HG03460 (cell line): ENCODE measurements at regions not wholly inside any gene's neighbourhood (a gene's known extent, or its start where the extent isn't known, plus 50 kb on each side); places are given as distances from the start of the nearest gene placed in this dataset.

Experiments
- ATAC-seq: cut with Tn5 transposase; IDR thresholded peaks from one replicate; pipeline ENCODE4 v1.9.1; 2021; ENCODE audit not compliant: unreplicated experiment

DNA sequence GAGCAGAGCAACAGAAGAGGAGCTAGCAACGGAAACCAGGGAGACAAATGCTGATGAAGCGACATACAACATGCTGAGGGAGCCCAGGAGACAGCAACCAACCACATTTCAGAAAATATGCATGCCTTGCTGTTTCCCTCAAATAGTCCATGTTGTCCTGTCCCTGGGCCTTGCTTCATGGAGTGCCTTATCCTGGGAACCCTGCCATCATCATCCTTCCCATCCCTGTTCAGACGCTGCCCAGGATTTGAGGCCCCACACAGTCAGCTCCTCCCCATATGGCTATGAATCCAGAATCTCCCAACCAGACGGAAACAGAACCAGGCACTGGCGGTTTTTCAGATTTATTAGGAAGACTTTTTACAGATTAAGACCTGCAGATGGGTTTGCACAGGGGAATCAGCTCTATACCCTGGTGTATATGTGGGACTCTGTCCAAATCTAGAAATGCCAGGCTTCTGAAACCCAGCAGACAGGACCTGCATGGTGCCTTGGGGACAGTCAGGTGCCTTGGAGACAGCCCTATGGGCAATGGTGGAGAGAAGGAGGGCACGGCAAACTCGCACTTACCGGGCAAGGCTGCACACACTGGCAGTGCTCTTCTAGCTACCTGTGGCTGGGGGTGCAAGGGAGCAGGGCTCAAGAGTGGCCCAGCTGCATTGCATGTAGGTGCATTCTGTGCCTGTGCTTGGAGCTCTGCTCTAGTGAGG, 199.7 kb upstream of the MAMLD1 start:
- no peak for ATAC-seq

GRCh38 chrX:150163956-150164726, 199.0 kb upstream of the MAMLD1 start:
- no peak for ATAC-seq

- ATAC-seq, result no peak
Observed at GRCh38 chrX:150164971-150165600, 198.0 kb upstream of the MAMLD1 start.

GRCh38 chrX:150165776-150166610, 197.1 kb upstream of the MAMLD1 start:
- ATAC-seq, result no peak

GRCh38 chrX:150167482-150168324, 195.4 kb upstream of the MAMLD1 start:
- no peak for ATAC-seq

DNA sequence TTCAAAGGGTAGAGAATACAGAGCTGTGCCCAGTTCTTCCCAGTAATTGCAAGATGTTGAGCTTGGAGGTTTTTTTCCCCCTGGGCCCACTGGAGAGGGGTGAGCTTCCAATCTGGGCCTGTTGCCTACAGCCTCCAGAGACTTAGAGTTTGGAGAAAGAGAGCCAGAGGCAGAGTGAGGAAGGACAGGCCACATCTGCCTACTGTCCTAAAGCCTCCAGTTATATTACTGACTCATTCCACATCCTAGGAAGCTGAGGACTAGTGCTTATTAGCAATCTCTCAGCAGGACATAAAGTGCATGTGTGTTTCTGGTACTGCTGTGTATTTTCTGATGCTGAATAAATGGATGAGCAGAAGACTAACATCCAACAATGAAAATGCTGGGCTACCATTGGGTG, 181.0 kb upstream of the MAMLD1 start:
- no peak for ATAC-seq

DNA sequence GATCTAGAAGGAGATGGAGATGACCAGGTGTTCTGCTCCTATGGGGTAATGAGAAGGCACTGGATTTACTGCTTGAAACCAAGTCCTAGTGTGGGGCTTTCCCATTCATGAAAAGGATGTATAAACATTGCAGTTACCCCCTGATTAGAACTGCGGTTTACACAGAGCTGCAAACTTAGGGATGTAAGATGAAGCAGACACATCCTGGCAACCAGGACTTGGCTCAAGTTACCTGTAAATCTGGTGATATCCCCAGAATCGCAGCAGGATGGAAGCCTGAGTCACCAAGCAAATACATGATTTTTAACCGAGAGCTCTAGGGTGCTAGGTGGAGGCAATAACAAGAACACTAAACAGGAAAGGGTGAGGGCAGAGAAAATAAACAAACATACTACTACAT, 178.6 kb upstream of the MAMLD1 start:
- ATAC-seq, result no peak

- ATAC-seq, result no peak
Observed at GRCh38 chrX:150185766-150186165, 177.4 kb upstream of the MAMLD1 start.

DNA sequence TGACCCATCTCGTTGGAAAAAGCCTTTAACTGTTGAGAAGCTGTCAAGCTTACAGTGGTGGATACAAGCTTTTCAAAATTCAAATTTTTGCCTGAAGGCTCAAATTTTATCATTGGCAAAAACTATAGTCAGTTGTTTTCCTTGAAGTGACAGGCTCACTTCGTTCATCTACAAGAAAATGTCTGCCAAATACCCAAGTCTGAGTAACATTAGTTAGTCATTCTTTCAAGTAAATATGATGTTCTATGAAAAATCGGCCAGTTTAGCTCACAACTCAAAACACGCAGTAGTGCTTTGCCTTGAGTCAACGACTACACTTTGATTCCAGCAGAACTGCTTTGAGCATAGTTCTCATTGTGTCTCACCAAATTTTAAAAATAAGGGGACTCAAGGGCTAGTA, 170.3 kb upstream of the MAMLD1 start:
- ATAC-seq, result no peak

GRCh38 chrX:150196285-150196684, 166.8 kb upstream of the MAMLD1 start:
- no peak for ATAC-seq

GRCh38 chrX:150197388-150197787, 165.7 kb upstream of the MAMLD1 start:
- no peak for ATAC-seq

DNA sequence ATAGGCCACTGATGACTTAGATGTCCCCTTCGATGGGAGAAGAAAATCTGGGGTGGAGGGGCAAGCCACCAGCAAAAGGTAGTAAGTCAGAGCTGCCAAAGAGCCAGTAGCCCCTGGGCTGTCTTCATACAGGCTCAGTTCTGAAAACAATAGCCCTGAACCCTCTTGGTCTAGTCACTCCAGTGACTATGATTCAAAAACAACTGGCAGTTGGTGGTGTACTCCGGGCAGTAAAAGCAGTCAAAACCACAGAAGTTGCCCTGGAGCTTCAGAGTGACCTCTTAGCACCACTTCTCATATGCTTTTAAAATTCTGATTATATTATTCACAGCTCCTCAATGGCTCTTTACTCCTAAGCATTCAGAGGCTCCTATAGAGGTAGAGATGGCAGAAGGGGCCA, 164.3 kb upstream of the MAMLD1 start:
- ATAC-seq, result no peak

DNA sequence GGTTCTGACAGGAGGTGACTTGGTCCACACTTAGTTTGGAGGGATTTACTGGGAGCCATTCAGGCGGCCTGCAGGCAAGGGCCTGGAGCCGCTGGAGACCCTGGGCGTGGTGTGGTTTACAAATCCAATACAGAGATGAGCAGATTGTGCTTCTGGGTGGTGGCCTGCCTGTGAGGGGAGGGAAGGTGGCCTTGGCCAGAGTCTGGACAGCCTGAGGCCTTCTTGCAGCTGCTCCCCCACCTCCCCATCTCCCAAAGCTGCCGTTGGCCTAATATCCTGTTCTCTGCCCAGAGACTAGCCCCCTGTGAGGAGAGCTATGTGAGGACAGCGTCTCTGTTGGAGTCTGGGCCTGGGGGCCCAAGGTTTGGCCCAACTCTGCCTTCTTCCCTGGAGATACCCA, 163.9 kb upstream of the MAMLD1 start:
- ATAC-seq, result no peak

DNA sequence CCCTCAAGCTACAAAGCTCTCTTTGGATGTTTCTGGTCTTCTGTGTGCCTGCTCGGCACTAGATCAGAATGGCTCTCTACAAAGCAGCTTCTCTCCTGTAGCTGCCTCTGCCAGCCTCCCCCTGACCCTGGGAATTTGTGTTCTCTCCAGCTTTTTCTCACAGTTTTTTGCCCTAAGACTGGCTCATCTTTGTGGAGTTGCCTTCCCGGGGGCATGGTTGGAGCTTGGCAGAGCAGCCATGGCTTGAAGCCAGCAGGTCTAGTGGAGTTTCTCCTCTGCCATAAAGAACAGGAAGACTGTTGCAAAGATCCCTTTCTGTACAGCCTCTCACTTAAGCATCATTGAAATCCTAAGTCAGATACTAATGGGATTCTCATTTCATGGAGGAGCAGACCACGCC, 163.3 kb upstream of the MAMLD1 start:
- ATAC-seq, result no peak

DNA sequence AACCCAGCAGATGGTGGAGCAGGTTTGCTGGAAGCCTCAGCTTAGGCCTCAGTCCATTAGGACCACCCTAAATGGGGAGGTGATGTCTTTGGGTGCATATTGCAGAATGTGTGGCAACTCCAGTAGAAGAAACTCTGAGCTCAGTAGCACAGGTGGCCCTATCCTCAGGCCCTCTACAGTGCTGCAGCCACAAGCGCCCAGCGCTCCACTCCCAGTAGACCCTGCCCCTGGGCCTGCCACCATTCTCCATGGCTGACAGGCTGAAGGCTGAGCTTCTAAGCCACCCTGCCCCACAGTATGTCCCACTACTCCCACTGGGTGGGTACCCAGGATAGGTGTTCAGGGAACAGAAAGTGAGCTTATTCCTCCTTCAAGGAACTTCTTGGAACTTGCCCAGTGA, 162.8 kb upstream of the MAMLD1 start:
- ATAC-seq, result no peak

GRCh38 chrX:150200820-150201287, 162.3 kb upstream of the MAMLD1 start:
- peak; percentile 100 for ATAC-seq

GRCh38 chrX:150201391-150201790, 161.7 kb upstream of the MAMLD1 start:
- no peak for ATAC-seq

GRCh38 chrX:150201841-150202240, 161.3 kb upstream of the MAMLD1 start:
- ATAC-seq, result no peak

- no peak for ATAC-seq
Observed at GRCh38 chrX:150202641-150203247, 160.4 kb upstream of the MAMLD1 start.

GRCh38 chrX:150203248-150203645, 159.9 kb upstream of the MAMLD1 start:
- no peak for ATAC-seq
